Brain pericyte (primary cell): ENCODE measurements at regions not wholly inside any gene's neighbourhood (a gene's known extent, or its start where the extent isn't known, plus 50 kb on each side); places are given as distances from the start of the nearest gene placed in this dataset.
"Not testable (repeated sequence)": the region's sequence is repeated elsewhere in the genome, so short reads cannot be mapped to it uniquely, and the experiment has no call there.

Experiments
- DNase-seq: peaks from one replicate; pipeline ENCODE4 v3.0.0-alpha.2; 2012; ENCODE audit warnings: low read depth, low spot score

- no peak for DNase-seq
These were observed 50.0 kb upstream of the ABLIM1 start for GRCh38 chr10:114708084-114708483.

DNA sequence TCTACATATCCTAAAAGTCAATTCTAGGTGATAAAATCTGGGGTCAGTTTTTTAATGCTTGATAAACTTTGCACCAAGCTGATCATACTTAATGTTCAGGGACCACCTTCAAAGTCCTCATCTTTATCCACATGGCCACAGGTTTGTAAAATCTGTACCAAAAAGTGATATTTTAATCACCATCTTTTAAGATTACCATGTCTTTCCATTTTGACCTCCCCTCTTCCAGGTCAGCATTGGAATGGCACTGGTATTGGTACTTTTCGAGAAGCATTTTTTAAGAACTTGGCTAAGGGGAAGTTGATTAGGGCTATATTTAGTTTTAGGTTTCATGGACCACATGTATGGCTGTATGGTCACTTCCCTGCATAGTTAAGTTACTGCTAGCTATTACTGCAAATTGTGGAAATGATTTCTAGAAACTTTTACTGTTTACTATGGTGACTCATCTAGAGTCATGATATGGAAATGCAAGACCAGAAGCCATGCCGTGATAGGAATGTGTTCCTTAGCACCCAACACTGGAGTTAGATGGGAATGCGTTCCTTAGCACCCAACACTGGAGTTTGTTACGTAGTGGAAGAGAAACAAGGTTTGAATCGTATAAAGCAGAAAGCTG lies 50.8 kb upstream of the ABLIM1 start:
- DNase-seq: no peak

- DNase-seq: no peak
These were observed 51.9 kb upstream of the ABLIM1 start for GRCh38 chr10:114709984-114710383.

- DNase-seq: no peak
These were observed 53.2 kb upstream of the ABLIM1 start for GRCh38 chr10:114711176-114711868.

GRCh38 chr10:114711869-114712250 lies 53.8 kb upstream of the ABLIM1 start:
- DNase-seq: no peak

GRCh38 chr10:114713525-114714090 lies 55.5 kb upstream of the ABLIM1 start:
- no peak for DNase-seq

DNA sequence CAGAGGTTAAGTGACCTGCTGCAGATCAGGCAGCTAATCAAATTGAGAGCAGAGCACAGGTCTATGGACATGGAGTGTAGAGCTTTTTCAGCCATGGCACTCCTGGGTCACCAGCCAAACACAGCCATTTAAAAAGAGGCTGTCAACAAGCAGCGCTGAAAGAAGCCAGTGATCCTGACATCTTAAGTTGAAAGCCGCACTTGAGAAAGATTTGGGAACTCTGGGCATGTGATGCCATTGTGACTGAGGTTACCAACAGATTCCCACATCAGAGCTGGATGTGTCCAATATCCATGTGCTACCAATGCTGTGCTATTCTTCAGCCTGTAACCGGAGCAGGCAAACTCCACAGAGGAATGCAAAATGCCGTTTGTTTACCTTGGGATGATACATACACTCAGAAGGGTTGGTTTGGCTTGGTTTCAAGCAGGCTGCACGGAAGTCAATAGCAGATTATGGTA lies 56.2 kb upstream of the ABLIM1 start:
- DNase-seq: peak; percentile 70

DNA sequence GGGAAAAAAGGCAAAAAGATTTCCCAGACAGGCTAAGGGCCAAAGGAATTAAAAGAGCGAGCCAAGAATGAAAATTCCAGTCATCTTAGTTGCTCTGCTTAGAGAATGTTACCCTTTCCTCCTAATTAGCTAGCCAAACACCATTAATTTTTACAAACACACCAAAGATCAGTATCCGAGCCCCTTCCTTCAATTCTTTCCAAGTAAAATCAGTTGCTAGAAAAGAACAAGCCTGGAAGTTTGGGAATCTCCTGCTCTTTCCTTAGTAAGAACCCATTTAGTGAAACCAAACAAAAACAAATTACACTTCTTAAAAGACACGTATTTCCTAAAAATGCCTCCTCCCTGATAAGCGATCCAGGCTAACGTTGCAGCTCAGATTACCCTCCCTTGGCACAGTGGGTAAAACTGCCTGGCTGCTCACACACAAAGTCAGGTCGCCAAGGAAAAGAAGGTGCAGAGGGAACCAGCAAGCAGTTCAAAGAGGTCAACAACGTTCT lies 57.1 kb upstream of the ABLIM1 start:
- DNase-seq: no peak

DNA sequence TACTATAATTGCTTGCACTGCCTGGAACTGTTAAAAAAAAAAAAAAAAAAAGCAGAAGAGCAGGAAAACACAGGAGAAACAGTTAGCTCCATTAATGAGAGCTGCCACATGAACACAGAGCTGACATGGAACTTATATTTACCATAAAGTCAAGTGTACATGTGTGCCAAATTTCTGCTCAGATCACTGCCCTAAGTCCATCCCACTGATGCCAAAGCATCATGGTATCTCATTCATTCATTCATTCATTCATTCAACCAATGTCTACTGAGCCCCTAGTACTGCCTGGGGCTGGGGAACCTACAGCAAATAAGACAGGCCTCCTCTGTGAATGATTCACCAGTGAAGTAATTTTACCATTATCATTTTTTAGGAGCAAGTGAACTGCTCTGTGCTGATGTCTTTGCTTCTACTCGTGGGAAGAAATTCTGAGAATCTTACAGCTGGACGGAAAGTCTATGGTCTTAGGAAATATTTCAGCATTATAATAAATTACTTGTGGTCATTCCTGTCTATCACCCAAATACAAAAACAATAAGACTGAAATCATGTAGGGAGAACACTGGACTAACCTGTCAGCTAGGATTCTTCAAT lies 58.8 kb upstream of the ABLIM1 start:
- no peak for DNase-seq

GRCh38 chr10:114717881-114718280 lies 59.8 kb upstream of the ABLIM1 start:
- not testable (repeated sequence) for DNase-seq

DNA sequence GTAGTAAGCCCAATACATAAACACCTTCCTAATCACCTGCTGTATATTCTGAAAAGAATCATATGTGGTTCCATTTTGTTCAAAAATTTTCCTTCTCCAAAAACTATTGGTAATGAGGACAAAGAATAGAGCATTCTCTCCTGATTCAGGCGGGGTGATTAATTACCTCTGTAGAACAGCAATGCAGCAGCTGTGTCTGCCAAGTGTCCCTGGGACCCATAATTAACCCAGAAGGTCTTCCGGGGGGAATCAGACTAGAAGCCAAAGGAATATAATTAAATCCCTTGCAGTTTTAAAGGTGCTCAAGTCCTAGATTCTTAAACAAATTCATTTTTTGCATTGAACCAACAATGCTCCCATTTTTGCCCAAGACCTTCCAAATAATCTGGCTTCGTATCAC lies 60.3 kb upstream of the ABLIM1 start:
- DNase-seq: no peak

GRCh38 chr10:114719311-114719710 lies 61.2 kb upstream of the ABLIM1 start:
- no peak for DNase-seq

- DNase-seq: not testable (repeated sequence)
These were observed 61.9 kb upstream of the ABLIM1 start for GRCh38 chr10:114720023-114720422.

DNA sequence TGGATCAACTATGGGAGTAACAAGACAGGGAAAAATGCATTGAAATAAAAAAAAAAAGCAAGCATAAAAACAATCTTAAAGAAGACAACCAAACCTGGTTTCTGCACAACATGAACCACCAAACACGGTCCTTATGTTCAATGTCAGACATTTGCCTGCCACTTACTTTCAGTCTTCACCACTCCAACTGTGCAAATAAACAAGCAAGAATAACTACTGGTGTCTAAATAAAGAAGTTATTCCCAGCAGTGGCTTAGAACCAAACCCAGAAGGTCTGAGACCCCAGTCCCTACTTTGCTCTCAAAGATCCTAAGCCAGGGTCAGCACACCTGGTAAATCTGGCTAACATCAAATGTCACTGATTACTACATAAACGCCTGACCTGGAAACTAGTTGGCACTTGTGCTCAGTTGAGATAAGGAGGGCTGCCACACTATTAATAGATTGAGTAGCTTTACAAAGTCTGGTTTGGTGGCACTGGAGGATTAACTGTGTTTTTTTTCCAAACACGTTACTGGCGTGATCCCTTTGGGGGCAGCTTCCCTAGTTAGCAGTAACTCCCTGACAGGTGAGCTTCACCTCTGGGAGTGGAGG lies 62.7 kb upstream of the ABLIM1 start:
- no peak for DNase-seq

DNA sequence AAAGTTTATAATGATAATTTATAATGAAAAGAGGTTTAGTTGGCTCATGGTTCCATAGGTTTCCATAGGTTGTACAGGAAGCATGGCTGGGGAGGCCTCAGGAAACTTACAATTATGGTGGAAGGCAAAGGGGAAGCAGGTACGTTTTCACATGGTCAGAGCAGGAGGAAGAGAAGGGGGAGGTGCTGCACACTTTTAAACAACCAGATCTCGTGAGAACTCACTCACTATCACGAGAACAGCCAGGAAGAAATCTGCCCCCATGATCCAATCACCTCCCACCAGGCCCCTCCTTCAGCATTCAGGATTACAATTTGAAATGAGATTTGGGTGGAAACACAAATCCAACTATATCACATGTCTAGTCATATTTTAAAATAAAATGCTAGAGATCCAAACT lies 64.1 kb upstream of the ABLIM1 start:
- DNase-seq: not testable (repeated sequence)

- no peak for DNase-seq
These were observed 65.3 kb upstream of the ABLIM1 start for GRCh38 chr10:114723361-114723760.

- no peak for DNase-seq
These were observed 66.1 kb upstream of the ABLIM1 start for GRCh38 chr10:114723991-114724715.

DNA sequence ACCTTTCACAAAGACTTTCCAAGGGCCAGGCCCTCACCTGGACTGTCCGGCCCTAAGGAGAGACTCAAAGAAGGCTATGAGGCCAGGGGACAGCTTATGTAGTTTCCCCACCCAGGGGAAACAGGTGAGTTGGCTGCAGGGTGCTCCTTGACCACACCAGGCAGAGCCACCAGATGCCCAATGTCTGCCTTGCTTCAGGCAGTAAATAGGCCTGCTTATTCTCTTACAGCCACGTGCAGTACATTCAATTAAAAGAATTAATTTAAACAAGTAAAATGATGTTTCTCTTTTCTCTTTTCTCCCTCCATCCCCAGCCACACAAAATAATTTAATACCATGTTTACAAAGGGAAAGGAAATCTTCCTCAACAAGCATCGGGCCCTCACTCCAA lies 66.6 kb upstream of the ABLIM1 start:
- no peak for DNase-seq

- DNase-seq: no peak
These were observed 68.8 kb upstream of the ABLIM1 start for GRCh38 chr10:114726820-114727271.

DNA sequence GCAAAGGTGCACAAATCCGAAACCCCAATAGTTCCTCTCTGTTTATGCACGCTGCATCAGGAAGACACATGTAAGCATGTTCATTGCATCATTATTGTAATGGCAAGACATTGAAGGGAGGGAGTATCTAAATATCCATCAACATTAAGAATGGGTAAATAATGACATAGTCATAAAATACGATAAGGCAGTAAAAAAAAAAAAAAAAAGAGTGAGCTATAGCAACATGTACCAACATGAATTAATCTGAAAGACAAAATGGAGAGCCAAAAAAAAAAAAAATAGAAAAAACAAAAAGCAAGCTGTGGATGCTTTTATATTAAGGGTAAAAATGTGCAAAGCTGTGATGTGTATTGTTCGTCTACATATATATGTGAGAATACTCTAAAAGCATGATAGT lies 70.2 kb upstream of the ABLIM1 start:
- no peak for DNase-seq

- DNase-seq: no peak
These were observed 71.1 kb upstream of the ABLIM1 start for GRCh38 chr10:114729103-114729659.
